Tibial nerve (tissue), 4 donors: ENCODE measurements at regions not wholly inside any gene's neighbourhood (a gene's known extent, or its start where the extent isn't known, plus 50 kb on each side); places are given as distances from the start of the nearest gene placed in this dataset.

Experiments used
- DNase-seq, 2 donors: peaks; one replicate each; pipeline ENCODE4 v3.0.0-alpha.2; 2019; ENCODE audit warnings: low spot score in 2 of 2
- H3K27ac ChIP-seq, 4 donors: fragments of 200-600 bp; sonication (generic) in 3 of 4; one replicate each; pipeline ENCODE4 v1.5.1; 2017 to 2019; ENCODE audit warnings: mild to moderate bottlenecking in 1 of 4
- H3K27me3 ChIP-seq, 2 donors: fragments of 200-600 bp; sonication (generic) in 1 of 2; one replicate each; pipeline versions ENCODE4 v1.5.1 to v1.6.0; 2017 to 2019
- H3K36me3 ChIP-seq, 3 donors: fragments of 200-600 bp; sonication (generic); one replicate each; pipeline ENCODE4 v1.5.1; 2018 to 2019
- H3K4me1 ChIP-seq, 4 donors: fragments of 200-600 bp; sonication (generic) in 3 of 4; one replicate each; pipeline ENCODE4 v1.5.1; 2017 to 2019
- H3K4me3 ChIP-seq, 4 donors: fragments of 200-600 bp; sonication (generic) in 3 of 4; one replicate each; pipeline ENCODE4 v1.5.1; 2017 to 2019; ENCODE audit warnings: mild to moderate bottlenecking in 1 of 4, moderate library complexity in 1 of 4
- H3K9me3 ChIP-seq, 4 donors: fragments of 200-600 bp; sonication (generic) in 3 of 4; one replicate each; pipeline ENCODE4 v1.5.1; 2017 to 2019
- EP300 ChIP-seq, 2 donors: sonication (generic); formaldehyde crosslinking; IDR thresholded peaks; one replicate each; pipeline ENCODE4 v1.6.1; 2017; ENCODE audit warnings: antibody characterized with exemption in 2 of 2, mild to moderate bottlenecking in 1 of 2
- POLR2A ChIP-seq, 2 donors: fragments of 450-650 bp; IDR thresholded peaks; one replicate each; pipeline ENCODE4 v1.6.1; 2017; ENCODE audit warnings: antibody characterized with exemption in 2 of 2, mild to moderate bottlenecking in 2 of 2, moderate library complexity in 2 of 2
- WGBS, 2 donors: methylation state at CpG; one replicate each; pipeline ENCODE4 v1.1.5; 2018; 5-methylcytosine and 5-hydroxymethylcytosine counted together
- TF ChIP-seq, protein P1 (sequence below), 5 experiments: fragments of 200-600 bp in 3 of 5; fragments of 450-650 bp in 2 of 5; sonication (generic) in 3 of 5; IDR thresholded peaks; one replicate each; pipeline ENCODE4 v1.5.1; 2016 to 2019; ENCODE audit warnings: antibody characterized with exemption in 5 of 5, mild to moderate bottlenecking in 3 of 5, moderate library complexity in 2 of 5

- 72 to 75% methylated on average over 2 of the region's 2 CpGs for WGBS, 2 donors
- TF ChIP-seq, protein P1, sequence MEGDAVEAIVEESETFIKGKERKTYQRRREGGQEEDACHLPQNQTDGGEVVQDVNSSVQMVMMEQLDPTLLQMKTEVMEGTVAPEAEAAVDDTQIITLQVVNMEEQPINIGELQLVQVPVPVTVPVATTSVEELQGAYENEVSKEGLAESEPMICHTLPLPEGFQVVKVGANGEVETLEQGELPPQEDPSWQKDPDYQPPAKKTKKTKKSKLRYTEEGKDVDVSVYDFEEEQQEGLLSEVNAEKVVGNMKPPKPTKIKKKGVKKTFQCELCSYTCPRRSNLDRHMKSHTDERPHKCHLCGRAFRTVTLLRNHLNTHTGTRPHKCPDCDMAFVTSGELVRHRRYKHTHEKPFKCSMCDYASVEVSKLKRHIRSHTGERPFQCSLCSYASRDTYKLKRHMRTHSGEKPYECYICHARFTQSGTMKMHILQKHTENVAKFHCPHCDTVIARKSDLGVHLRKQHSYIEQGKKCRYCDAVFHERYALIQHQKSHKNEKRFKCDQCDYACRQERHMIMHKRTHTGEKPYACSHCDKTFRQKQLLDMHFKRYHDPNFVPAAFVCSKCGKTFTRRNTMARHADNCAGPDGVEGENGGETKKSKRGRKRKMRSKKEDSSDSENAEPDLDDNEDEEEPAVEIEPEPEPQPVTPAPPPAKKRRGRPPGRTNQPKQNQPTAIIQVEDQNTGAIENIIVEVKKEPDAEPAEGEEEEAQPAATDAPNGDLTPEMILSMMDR (IDR thresholded peaks at IDR 0.05): no peak
- TF ChIP-seq EP300 (IDR thresholded peaks at IDR 0.05) (no peak), POLR2A (IDR thresholded peaks at IDR 0.05) (no peak)
- Histone ChIP-seq H3K27ac (no peak overlapping the region), H3K4me3 (no peak overlapping the region), H3K27me3 (no peaks in the 10 kb centered on the region), H3K36me3 (no peaks in the 10 kb centered on the region), H3K9me3 (no peaks in the 10 kb centered on the region), H3K4me1 (peaks cover 0 to 37% (median 2%) of the 10 kb centered on the region in 4 donors)
- no peak for DNase-seq
Observed at GRCh38 chr14:71448431-71449315, 483.6 kb upstream of the RGS6 start.

- no peak for DNase-seq
- WGBS, 2 donors: 89 to 94% methylated on average over 4 of the region's 4 CpGs
- Histone ChIP-seq H3K4me1 (peaks cover 0 to 31% (median under 1%) of the 10 kb centered on the region in 4 donors), H3K27me3 (no peaks in the 10 kb centered on the region), H3K9me3 (no peaks in the 10 kb centered on the region), H3K4me3 (no peak overlapping the region), H3K36me3 (no peaks in the 10 kb centered on the region), H3K27ac (no peak overlapping the region)
- TF ChIP-seq EP300 (IDR thresholded peaks at IDR 0.05) (no peak), POLR2A (IDR thresholded peaks at IDR 0.05) (no peak)
- TF ChIP-seq, protein P1 (IDR thresholded peaks at IDR 0.05): no peak
Observed at GRCh38 chr14:71449316-71450055, 482.7 kb upstream of the RGS6 start.

GRCh38 chr14:71451501-71451900 lies 480.7 kb upstream of the RGS6 start:
- Histone ChIP-seq H3K4me1 (peaks cover 0 to 21% (median 0%) of the 10 kb centered on the region in 4 donors), H3K27me3 (no peaks in the 10 kb centered on the region), H3K36me3 (no peaks in the 10 kb centered on the region), H3K27ac (no peak overlapping the region), H3K9me3 (no peaks in the 10 kb centered on the region), H3K4me3 (no peak overlapping the region)
- 96 to 97% methylated on average over 3 of the region's 3 CpGs for WGBS, 2 donors
- TF ChIP-seq POLR2A (IDR thresholded peaks at IDR 0.05): no peak
- TF ChIP-seq, protein P1 (IDR thresholded peaks at IDR 0.05): no peak
- no peak for TF ChIP-seq EP300 (IDR thresholded peaks at IDR 0.05)
- no peak for DNase-seq

GRCh38 chr14:71452539-71452938 lies 479.7 kb upstream of the RGS6 start:
- TF ChIP-seq POLR2A (IDR thresholded peaks at IDR 0.05) (no peak), EP300 (IDR thresholded peaks at IDR 0.05) (no peak)
- TF ChIP-seq, protein P1 (IDR thresholded peaks at IDR 0.05): no peak
- H3K4me3 ChIP-seq: no peak overlapping the region
- 74 to 87% methylated on average over 1 of the region's 1 CpG for WGBS, 2 donors
- no peak overlapping the region for H3K27ac ChIP-seq
- no peaks in the 10 kb centered on the region for H3K9me3 ChIP-seq
- DNase-seq: no peak
- no peaks in the 10 kb centered on the region for H3K27me3 ChIP-seq
- peaks cover 0 to 21% (median 0%) of the 10 kb centered on the region in 4 donors for H3K4me1 ChIP-seq
- H3K36me3 ChIP-seq: no peaks in the 10 kb centered on the region

DNA sequence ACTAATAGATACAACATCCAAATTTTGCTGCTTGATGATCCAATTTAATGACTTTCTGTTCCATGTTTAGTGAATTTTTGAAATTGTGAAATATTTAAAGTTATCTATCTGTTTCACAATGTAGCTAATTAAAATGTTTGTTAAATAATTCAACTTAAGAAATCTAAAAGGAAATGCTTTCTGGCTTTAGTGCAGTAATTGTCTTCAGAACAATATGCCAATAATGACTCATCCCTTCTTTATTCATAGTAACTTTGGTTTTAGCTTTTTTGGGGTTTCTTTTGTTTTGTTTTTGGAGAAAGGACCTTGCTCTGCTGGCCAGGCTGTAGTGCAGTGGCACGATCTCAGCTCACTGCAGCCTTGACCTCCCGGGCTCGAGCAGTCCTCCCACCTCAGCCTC lies 479.2 kb upstream of the RGS6 start:
- 90 to 91% methylated on average over 3 of the region's 3 CpGs for WGBS, 2 donors
- Histone ChIP-seq H3K9me3 (no peaks in the 10 kb centered on the region), H3K4me3 (no peak overlapping the region), H3K4me1 (peaks cover 0 to 21% (median 0%) of the 10 kb centered on the region in 4 donors), H3K36me3 (no peaks in the 10 kb centered on the region), H3K27me3 (no peaks in the 10 kb centered on the region), H3K27ac (no peak overlapping the region)
- DNase-seq: no peak
- no peak for TF ChIP-seq POLR2A (IDR thresholded peaks at IDR 0.05)
- TF ChIP-seq, protein P1 (IDR thresholded peaks at IDR 0.05): no peak
- TF ChIP-seq EP300 (IDR thresholded peaks at IDR 0.05): no peak
